Activated naive CD4-positive, alpha-beta T cell treated with anti-CD3 and anti-CD28 coated beads, Interleukin-2, amount 50 U/mL, for 72 hours (primary cell): ENCODE measurements at regions not wholly inside any gene's neighbourhood (a gene's known extent, or its start where the extent isn't known, plus 50 kb on each side); places are given as distances from the start of the nearest gene placed in this dataset.

ENCODE experiments used
- ATAC-seq, 2 donors: fragments of 150-1000 bp; cut with Tn5 transposase; 2 replicates each; pipeline ENCODE4 v1.10.0; 2021; ENCODE audit warnings: mild to moderate bottlenecking in 2 of 2, moderate library complexity in 2 of 2
- DNase-seq, 2 donors: peaks; one replicate each; pipeline ENCODE4 v3.0.0; 2021 to 2022; ENCODE audit warnings: low spot score in 2 of 2
- H3K27ac Mint-ChIP-seq, 2 donors: one replicate each; pipeline ENCODE4 v1.8.0; 2022; ENCODE audit warnings: mild to moderate bottlenecking in 2 of 2, mixed read lengths in 2 of 2
- H3K36me3 Mint-ChIP-seq, 2 donors: one replicate each; pipeline ENCODE4 v1.8.0; 2022; ENCODE audit warnings: mixed read lengths in 2 of 2
- H3K9me3 Mint-ChIP-seq, 2 donors: one replicate each; pipeline ENCODE4 v1.8.0; 2022; ENCODE audit warnings: mixed read lengths in 2 of 2

DNA sequence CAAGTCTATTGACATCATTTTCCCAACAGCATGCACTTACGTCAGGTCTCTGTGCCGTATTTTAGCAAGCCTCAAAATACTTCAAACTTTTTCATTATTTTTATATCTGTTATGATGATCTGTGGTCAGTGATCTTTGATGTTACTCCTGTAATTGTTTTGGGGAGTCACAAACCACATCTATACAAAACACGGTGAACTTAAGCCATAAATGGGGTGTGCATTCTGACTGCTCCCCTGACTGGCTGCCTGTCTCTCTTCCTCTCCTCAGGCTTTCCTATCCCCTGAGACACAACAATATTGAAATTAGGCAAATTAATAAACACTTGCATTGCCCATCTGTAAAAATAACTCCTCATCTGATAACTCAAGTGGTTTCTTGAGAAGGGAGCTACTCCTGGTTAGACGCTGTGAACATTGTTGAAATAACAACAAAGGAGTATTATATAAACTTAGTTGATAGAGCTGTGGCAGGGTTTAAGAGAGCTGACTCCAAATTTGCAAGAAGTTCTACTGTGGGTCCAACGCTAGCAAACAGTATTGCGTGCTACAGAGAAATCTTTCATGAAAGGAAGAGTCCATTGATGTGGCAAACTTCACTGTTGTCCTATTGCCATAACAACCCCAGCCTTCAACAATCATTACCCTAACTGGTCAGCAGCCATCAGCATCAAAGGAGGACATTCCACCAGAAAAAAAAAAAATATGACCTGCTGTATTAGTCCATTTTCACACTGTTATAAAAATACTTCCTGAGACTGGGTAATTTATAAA, 105.8 kb upstream of the DSCAM start:
- H3K36me3 Mint-ChIP-seq: no peaks in the 10 kb centered on the region
- DNase-seq (no peak), ATAC-seq (no peak)
- H3K27ac Mint-ChIP-seq: no peak overlapping the region
- no peaks in the 10 kb centered on the region for H3K9me3 Mint-ChIP-seq

GRCh38 chr21:40964691-40965090, 117.7 kb upstream of the DSCAM start:
- H3K27ac Mint-ChIP-seq: no peak overlapping the region
- no peaks in the 10 kb centered on the region for H3K36me3 Mint-ChIP-seq
- DNase-seq (no peak), ATAC-seq (no peak)
- peaks cover 0 to 3% of the 10 kb centered on the region in 2 donors for H3K9me3 Mint-ChIP-seq

- no peak for ATAC-seq
- no peak for DNase-seq
- Mint-ChIP-seq H3K9me3 (no peaks in the 10 kb centered on the region), H3K27ac (no peak overlapping the region), H3K36me3 (peaks cover 0 to 4% of the 10 kb centered on the region in 2 donors)
Observed at GRCh38 chr21:40967771-40968170, 120.8 kb upstream of the DSCAM start.

- no peak for DNase-seq
- H3K9me3 Mint-ChIP-seq: no peaks in the 10 kb centered on the region
- no peak overlapping the region for H3K27ac Mint-ChIP-seq
- peaks cover 0 to 4% of the 10 kb centered on the region in 2 donors for H3K36me3 Mint-ChIP-seq
- ATAC-seq: no peak
Observed at GRCh38 chr21:40972151-40972550, 125.2 kb upstream of the DSCAM start.

DNA sequence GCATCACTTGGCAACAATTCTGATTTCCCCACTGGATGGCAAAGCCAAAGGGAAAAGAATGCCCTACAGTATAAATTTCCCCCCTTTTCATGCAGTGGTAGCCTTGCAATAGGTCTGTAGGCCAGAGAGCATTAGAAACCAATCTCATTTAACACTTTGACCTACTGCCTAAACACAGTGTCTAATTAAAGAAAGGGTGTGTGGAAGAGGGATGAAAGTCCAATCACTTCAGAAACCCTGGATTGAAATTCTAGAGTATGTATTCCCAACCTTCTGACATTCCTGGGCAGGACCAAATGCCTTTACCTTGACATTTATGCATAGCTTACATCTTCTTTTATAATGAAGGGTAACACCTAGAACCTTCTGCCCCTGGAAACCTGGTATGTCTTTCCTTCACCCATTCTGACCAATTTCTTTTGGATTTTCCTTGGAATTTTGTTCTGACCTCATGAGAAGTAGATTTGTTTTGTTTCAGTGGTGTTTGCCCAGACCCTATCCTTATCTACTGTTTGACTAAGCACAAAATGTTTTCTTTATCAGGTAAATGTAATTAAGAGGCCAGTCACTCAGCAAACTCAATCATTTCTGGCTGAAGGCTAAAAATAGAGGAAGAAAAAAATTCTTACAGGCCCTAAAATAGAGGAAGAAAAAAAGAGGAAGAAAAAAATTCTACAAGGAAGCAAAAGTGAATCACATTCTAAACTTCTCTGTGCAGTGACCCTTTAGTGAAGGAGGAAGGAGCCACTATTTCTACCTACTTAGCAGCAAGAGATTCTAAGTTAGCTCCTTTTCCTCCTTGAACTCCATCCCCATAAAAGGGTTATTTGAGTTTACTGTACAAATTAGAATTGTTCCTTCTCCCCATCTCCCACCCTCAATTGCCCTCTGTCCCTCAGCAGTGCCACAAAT, 129.5 kb upstream of the DSCAM start:
- no peak for DNase-seq
- ATAC-seq: no peak
- H3K9me3 Mint-ChIP-seq: peaks cover 11 to 12% of the 10 kb centered on the region in 2 donors
- H3K36me3 Mint-ChIP-seq: peaks cover 0 to 10% of the 10 kb centered on the region in 2 donors
- no peak overlapping the region for H3K27ac Mint-ChIP-seq

- Mint-ChIP-seq H3K9me3 (peaks cover 10 to 13% of the 10 kb centered on the region in 2 donors), H3K27ac (no peak overlapping the region), H3K36me3 (peaks cover 0 to 9% of the 10 kb centered on the region in 2 donors)
- no peak for DNase-seq
- ATAC-seq: no peak
Observed at GRCh38 chr21:40985370-40985769, 138.4 kb upstream of the DSCAM start.

- no peaks in the 10 kb centered on the region for H3K36me3 Mint-ChIP-seq
- peaks cover 0 to 3% of the 10 kb centered on the region in 2 donors for H3K9me3 Mint-ChIP-seq
- no peak for ATAC-seq
- no peak overlapping the region for H3K27ac Mint-ChIP-seq
- no peak for DNase-seq
Observed at GRCh38 chr21:40990366-40990765, 143.4 kb upstream of the DSCAM start.

GRCh38 chr21:40997831-40998230, 150.9 kb upstream of the DSCAM start:
- Mint-ChIP-seq H3K27ac (no peak overlapping the region), H3K9me3 (peaks cover 5 to 10% of the 10 kb centered on the region in 2 donors), H3K36me3 (peaks cover 6% of the 10 kb centered on the region in 2 donors)
- DNase-seq (no peak), ATAC-seq (no peak)

DNA sequence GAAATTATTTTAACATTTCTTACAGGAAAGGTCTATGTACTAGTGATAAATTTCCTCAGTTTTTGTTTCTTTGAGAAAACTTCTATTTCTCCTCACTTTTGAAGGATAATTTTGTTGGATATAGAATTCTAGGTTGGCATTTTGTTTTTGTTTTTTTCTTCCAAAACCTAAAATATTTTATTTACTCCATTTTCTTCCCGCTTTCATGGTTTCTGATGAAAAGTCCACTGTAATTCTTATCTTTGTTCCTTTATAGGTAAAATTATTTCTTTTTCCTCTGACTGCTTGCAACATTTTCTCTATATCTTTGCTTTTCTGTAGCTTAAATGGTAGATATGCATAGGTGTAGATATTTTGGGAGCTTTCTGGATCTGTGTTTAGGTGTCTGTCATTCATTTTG, 153.9 kb upstream of the DSCAM start:
- peaks cover 6% of the 10 kb centered on the region in 2 donors for H3K36me3 Mint-ChIP-seq
- no peak for DNase-seq
- ATAC-seq: no peak
- no peak overlapping the region for H3K27ac Mint-ChIP-seq
- H3K9me3 Mint-ChIP-seq: peaks cover 5 to 10% of the 10 kb centered on the region in 2 donors

DNA sequence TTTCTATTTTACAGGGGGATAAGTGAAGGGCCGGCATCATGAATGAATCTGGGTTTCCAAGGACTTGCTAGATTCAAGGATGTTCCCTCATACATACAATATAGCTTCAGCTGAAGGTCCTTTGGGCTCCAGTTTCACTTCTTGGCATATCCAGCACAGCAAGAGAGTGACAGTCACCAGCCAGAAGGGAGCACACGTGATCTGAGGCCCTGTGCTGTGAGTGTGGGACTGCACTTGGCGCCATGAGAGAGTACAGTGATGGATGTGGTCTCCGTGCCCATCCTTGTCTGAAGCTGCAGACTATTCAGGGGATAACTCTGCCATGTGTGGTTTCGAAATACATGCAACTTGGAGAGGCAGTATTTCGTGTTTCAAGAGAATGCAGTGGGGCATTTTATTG, 159.7 kb upstream of the DSCAM start:
- no peak for DNase-seq
- no peak for ATAC-seq
- H3K27ac Mint-ChIP-seq: no peak overlapping the region
- H3K9me3 Mint-ChIP-seq: no peaks in the 10 kb centered on the region
- H3K36me3 Mint-ChIP-seq: no peaks in the 10 kb centered on the region

GRCh38 chr21:41008351-41008750, 159.6 kb upstream of the BACE2 start:
- H3K27ac Mint-ChIP-seq: no peak overlapping the region
- DNase-seq: no peak
- no peaks in the 10 kb centered on the region for H3K9me3 Mint-ChIP-seq
- H3K36me3 Mint-ChIP-seq: no peaks in the 10 kb centered on the region
- ATAC-seq: no peak

DNA sequence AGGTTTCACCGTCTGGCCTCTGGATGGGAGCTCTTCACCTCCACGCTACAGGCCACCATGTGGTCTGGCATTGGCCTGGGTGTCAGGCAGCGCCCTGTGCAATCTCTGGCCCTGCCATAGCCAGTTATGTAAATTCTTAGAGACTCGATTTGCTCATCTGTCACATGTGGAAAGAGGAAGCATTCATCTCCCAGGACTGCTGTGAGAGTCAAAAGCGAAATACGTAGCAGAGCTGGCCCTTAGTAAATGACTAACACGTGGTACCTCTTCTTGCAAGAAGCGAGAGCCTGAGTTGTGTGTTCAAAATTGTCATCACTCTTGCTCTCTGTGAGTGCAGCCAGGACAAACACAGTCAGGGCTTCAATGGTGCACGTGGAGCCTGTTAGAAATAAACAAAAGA, 159.0 kb upstream of the BACE2 start:
- H3K27ac Mint-ChIP-seq: no peak overlapping the region
- DNase-seq: no peak
- ATAC-seq: no peak
- no peaks in the 10 kb centered on the region for H3K36me3 Mint-ChIP-seq
- no peaks in the 10 kb centered on the region for H3K9me3 Mint-ChIP-seq

DNA sequence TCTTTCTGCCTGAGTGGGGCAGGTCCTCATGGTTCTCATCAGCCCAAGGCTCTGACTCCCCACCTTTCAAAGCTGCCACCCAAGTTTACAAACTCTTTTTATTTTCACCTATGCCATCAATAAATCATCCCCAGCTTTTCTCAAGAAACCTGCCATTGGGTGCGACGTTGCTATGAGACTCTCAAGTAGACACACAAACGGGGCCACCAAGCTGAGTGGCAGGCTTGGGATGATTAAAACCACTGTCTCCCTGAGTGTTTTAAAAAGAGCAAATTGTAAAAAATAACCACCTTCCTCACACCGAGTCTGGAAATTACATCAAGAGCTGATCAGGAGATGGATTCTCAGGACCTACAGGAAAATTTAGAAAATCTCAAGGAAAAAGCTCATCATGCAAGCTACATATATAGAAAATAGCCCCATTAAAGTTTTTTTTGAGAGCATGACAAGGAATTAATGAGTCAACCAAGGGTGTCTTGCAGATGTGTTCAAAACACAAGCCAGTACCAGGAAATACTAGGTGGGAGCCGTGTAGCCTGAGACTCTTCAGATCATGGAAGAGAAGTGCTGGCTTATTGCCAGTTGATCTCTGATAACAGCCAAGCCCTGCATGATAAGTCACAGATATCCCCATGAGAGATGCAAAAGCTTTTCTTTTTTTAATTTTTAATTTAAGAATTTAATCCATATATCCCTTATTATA, 158.4 kb upstream of the BACE2 start:
- Mint-ChIP-seq H3K27ac (no peak overlapping the region), H3K36me3 (no peaks in the 10 kb centered on the region), H3K9me3 (no peaks in the 10 kb centered on the region)
- no peak for DNase-seq
- ATAC-seq: no peak

DNA sequence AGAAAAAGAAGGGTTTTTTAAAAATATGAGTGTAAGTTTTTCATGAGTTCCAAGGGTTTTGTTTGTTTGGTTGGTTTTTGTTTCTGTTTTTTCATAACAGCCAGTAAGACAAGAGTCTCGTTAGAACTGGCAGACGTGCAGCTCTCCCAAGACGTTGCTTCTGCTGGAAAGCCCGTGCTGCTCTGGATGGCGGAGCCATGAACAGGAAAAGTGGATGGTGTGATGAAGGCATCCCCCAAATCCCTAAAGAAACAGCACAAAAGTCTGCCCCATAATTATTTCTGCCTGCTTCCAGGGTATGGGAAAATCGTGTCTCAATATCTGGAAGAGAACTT, 157.9 kb upstream of the BACE2 start:
- no peak for DNase-seq
- H3K9me3 Mint-ChIP-seq: no peaks in the 10 kb centered on the region
- ATAC-seq: no peak
- H3K27ac Mint-ChIP-seq: no peak overlapping the region
- no peaks in the 10 kb centered on the region for H3K36me3 Mint-ChIP-seq

DNA sequence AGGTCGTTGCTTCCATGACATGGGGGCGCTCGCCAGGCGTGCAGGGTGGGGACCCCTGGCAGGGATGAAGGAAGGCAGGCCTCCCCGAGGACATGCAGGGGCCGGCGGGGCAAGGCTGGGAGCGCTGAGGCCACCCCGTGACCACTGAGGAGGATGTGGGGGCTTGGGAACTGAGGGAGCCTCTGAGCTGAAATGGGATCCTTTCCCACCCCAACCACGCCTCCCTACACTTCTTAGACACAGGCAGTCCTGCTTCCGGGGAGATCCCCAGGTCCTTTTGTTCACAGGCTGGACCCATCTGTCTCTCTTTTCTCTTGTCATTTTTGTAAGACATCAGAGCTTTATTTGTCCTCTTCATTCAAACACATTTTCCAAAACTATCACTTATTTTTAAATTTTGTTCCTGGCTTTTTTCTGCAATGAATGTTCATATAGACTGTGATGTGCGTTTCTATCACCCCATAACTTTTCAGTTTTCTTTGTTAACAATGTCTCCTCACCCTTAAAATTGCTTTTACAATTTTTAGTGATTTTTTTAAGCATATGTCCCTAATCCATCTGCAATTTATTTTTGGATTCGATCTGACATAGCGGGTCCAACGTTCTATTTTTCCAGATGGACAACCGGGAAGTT, 156.7 kb upstream of the BACE2 start:
- Mint-ChIP-seq H3K9me3 (no peaks in the 10 kb centered on the region), H3K27ac (no peak overlapping the region), H3K36me3 (no peaks in the 10 kb centered on the region)
- DNase-seq (no peak), ATAC-seq (no peak)

- H3K27ac Mint-ChIP-seq: no peak overlapping the region
- no peak for ATAC-seq
- H3K9me3 Mint-ChIP-seq: no peaks in the 10 kb centered on the region
- H3K36me3 Mint-ChIP-seq: no peaks in the 10 kb centered on the region
- DNase-seq: no peak
Observed at GRCh38 chr21:41011951-41012366, 156.0 kb upstream of the BACE2 start.

DNA sequence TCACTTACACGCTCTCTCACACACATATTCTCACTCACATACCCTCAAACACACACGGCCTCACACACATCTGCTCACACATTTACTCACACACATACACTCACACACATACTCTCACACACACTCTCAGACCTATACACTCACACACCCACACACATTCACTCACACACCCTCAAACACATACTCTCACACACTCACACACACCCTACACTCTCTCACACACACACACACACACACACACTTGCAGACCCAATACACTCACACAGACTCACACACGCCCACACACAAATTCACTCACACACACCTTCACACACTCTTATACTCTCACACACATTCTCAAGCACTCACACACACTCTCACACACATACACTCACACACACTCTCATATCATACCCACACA, 155.5 kb upstream of the BACE2 start:
- Mint-ChIP-seq H3K27ac (no peak overlapping the region), H3K36me3 (no peaks in the 10 kb centered on the region), H3K9me3 (no peaks in the 10 kb centered on the region)
- DNase-seq (no peak), ATAC-seq (no peak)
